Tibial artery (tissue), 4 donors: ENCODE measurements at regions not wholly inside any gene's neighbourhood (a gene's known extent, or its start where the extent isn't known, plus 50 kb on each side); places are given as distances from the start of the nearest gene placed in this dataset.

Experiments used
- DNase-seq, 2 donors: peaks; one replicate each; pipeline ENCODE4 v3.0.0-alpha.2; 2019
- H3K27ac ChIP-seq, 2 donors: fragments of 200-600 bp; sonication (generic) in 1 of 2; 1 replicate in 1 of 2; 2 replicates in 1 of 2; pipeline ENCODE4 v1.5.1; 2018 to 2019; ENCODE audit warnings: mild to moderate bottlenecking in 1 of 2
- H3K27me3 ChIP-seq, 2 donors: fragments of 200-600 bp; sonication (generic) in 1 of 2; one replicate each; pipeline versions ENCODE4 v1.5.1 to v1.6.0; 2016 to 2019
- H3K36me3 ChIP-seq, 3 donors: fragments of 200-600 bp; sonication (generic) in 2 of 3; one replicate each; pipeline ENCODE4 v1.5.1; 2016 to 2019; ENCODE audit warnings: mild to moderate bottlenecking in 2 of 3
- H3K4me1 ChIP-seq, 4 donors: fragments of 200-600 bp; sonication (generic) in 2 of 4; 1 replicate in 3 of 4; 2 replicates in 1 of 4; pipeline ENCODE4 v1.5.1; 2016 to 2019
- H3K4me3 ChIP-seq, 2 donors: fragments of 200-600 bp; sonication (generic) in 1 of 2; 1 replicate in 1 of 2; 2 replicates in 1 of 2; pipeline ENCODE4 v1.5.1; 2018 to 2019; ENCODE audit warnings: mild to moderate bottlenecking in 2 of 2
- H3K9me3 ChIP-seq, 3 donors: fragments of 200-600 bp; sonication (generic) in 1 of 3; one replicate each; pipeline ENCODE4 v1.5.1; 2016 to 2019
- intact Hi-C: fragments of 100-400 bp; cut with DNase I; formaldehyde crosslinking; loops from one replicate; pipeline ENCODE4 v1.15.0; 2023; ENCODE audit warnings: low total_unique reads
- TF ChIP-seq, protein P1 (sequence below), 2 experiments: fragments of 200-600 bp in 1 of 2; fragments of 450-650 bp in 1 of 2; IDR thresholded peaks; one replicate each; pipeline ENCODE4 v1.5.1; 2017 to 2019; ENCODE audit warnings: antibody characterized with exemption in 2 of 2, mild to moderate bottlenecking in 1 of 2, moderate library complexity in 1 of 2

- Histone ChIP-seq H3K27ac (no peak overlapping the region), H3K4me1 (peaks cover 0 to 16% (median 3%) of the 10 kb centered on the region in 4 donors), H3K27me3 (no peaks in the 10 kb centered on the region), H3K9me3 (peaks cover 0 to 4% (median 0%) of the 10 kb centered on the region in 3 donors), H3K4me3 (no peak overlapping the region), H3K36me3 (no peaks in the 10 kb centered on the region)
- DNase-seq, result no peak
- TF ChIP-seq, protein P1, sequence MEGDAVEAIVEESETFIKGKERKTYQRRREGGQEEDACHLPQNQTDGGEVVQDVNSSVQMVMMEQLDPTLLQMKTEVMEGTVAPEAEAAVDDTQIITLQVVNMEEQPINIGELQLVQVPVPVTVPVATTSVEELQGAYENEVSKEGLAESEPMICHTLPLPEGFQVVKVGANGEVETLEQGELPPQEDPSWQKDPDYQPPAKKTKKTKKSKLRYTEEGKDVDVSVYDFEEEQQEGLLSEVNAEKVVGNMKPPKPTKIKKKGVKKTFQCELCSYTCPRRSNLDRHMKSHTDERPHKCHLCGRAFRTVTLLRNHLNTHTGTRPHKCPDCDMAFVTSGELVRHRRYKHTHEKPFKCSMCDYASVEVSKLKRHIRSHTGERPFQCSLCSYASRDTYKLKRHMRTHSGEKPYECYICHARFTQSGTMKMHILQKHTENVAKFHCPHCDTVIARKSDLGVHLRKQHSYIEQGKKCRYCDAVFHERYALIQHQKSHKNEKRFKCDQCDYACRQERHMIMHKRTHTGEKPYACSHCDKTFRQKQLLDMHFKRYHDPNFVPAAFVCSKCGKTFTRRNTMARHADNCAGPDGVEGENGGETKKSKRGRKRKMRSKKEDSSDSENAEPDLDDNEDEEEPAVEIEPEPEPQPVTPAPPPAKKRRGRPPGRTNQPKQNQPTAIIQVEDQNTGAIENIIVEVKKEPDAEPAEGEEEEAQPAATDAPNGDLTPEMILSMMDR (IDR thresholded peaks at IDR 0.05), result no peak
- intact Hi-C loops, result no loop called here
Measured at GRCh38 chr9:75505654-75506053, 384.8 kb upstream of the PCSK5 start.

- no peak for DNase-seq
- no peak overlapping the region for H3K4me3 ChIP-seq
- TF ChIP-seq, protein P1 (IDR thresholded peaks at IDR 0.05), result no peak
- peaks cover 0 to 24% (median 8%) of the 10 kb centered on the region in 4 donors for H3K4me1 ChIP-seq
- no peaks in the 10 kb centered on the region for H3K9me3 ChIP-seq
- H3K27me3 ChIP-seq, result no peaks in the 10 kb centered on the region
- no peak overlapping the region for H3K27ac ChIP-seq
- H3K36me3 ChIP-seq, result no peaks in the 10 kb centered on the region
- intact Hi-C loops, result no loop called here
Measured at GRCh38 chr9:75529463-75529862, 361.0 kb upstream of the PCSK5 start.

DNA sequence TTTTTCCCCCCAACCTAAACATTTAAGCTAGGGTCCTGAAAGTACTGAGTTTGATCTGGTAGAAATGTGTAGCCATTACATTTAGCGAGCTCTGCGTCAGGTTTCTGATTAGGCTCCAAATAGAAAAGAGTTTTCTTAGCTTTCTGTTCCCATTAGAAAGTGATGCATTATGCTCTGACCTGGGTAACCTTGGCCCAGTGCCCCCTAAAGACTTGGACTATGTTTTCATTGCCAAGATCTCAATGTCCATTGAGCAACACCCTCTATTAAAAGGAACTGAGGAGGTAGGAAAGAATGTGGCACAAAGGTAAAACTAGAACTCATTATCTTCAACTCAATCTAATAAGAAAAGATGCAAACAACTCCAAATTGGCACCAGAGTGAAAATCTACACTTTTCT, 358.9 kb upstream of the PCSK5 start:
- intact Hi-C loops, result no loop called here
- Histone ChIP-seq H3K36me3 (no peaks in the 10 kb centered on the region), H3K4me3 (no peak overlapping the region), H3K4me1 (peaks cover 0 to 24% (median 8%) of the 10 kb centered on the region in 4 donors), H3K27ac (no peak overlapping the region), H3K9me3 (no peaks in the 10 kb centered on the region), H3K27me3 (no peaks in the 10 kb centered on the region)
- peak in 1 of 2 donors; percentile 46 for DNase-seq
- TF ChIP-seq, protein P1 (IDR thresholded peaks at IDR 0.05), result no peak

- Histone ChIP-seq H3K36me3 (no peaks in the 10 kb centered on the region), H3K27ac (no peak overlapping the region), H3K4me3 (no peak overlapping the region), H3K9me3 (no peaks in the 10 kb centered on the region), H3K27me3 (no peaks in the 10 kb centered on the region), H3K4me1 (peaks cover 0 to 24% (median 8%) of the 10 kb centered on the region in 4 donors)
- intact Hi-C loops, result no loop called here
- TF ChIP-seq, protein P1 (IDR thresholded peaks at IDR 0.05), result no peak
- no peak for DNase-seq
Measured at GRCh38 chr9:75532233-75533050, 358.0 kb upstream of the PCSK5 start.

DNA sequence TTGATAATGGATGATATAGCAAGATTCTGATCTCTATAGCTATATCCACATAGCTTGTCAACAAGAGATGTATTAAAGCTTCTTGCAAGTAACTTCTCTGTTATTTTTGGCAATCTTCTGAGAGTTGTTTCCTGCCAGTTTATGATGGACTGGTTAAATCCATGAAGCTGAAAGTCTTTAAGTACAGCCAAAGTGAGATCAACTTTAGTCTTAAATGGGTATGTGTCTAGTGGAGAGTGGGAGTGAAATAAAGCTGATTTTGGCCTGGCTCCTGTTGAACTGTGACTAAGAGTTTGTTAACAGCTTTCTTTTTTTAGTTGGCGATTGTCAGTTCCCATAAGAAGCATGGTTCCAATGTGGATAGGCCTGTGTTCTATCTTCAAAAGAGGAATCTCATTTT, 350.9 kb upstream of the PCSK5 start:
- Histone ChIP-seq H3K27ac (peak overlapping the region; percentile 25 to 49), H3K27me3 (no peaks in the 10 kb centered on the region), H3K36me3 (no peaks in the 10 kb centered on the region), H3K4me3 (no peak overlapping the region), H3K4me1 (peaks cover 0 to 27% (median 5%) of the 10 kb centered on the region in 4 donors), H3K9me3 (no peaks in the 10 kb centered on the region)
- intact Hi-C loops, result no loop called here
- TF ChIP-seq, protein P1 (IDR thresholded peaks at IDR 0.05), result no peak
- no peak for DNase-seq
